ENCODE measurements at regions not wholly inside any gene's neighbourhood (a gene's known extent, or its start where the extent isn't known, plus 50 kb on each side); places are given as distances from the start of the nearest gene placed in this dataset.

- H3K4me3 ChIP-seq (ENCODE audit: low read depth, low read length): no peak overlapping the region
- no peak for TF ChIP-seq CTCF (IDR thresholded peaks at IDR 0.05; ENCODE audit: low read depth, low read length, missing control alignments)
Observed at GRCh38 chr17:15894258-15894657, 50.7 kb upstream of the ADORA2B start.

DNA sequence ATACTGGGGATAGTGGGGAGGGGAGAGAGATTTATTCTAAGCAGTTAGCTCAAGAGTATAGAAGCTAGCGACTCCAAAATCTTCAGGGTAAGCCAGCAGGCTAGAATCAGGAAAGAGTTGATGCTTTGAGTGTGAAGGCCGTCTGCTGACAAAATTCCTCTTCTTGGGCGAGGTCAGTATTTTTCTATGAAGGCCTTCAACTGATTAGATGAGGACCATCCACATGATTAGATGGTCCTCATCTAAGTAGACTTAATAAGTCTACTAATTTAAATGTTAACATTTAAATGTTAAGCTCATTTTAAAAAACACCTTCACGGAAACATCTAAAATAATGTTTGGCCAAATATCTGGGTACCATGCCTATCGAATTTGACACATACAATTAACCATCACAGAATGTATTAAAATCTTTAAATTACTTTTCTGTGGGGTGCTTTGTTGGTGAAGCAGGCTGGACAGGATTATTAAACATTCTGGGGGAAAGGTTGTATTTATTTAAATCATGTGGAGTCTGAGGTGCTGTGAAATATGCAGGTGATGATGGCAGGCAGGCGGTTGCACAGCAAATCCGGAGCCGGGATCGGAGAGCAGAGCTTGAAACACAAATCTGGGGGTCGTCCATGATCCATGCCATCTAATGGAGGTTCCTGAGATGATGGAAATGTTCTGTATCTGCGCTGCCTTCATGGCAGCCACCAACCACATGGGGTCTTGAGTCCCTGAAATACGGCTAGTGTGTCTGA is 49.8 kb upstream of the ADORA2B start:
- H3K4me3 ChIP-seq (ENCODE audit: low read depth, low read length): no peak overlapping the region
- DNase-seq (ENCODE audit: low read depth): no peak
- no peak for TF ChIP-seq CTCF (IDR thresholded peaks at IDR 0.05; ENCODE audit: low read depth, low read length, missing control alignments)

More at GRCh38 chr17:15894258-15894657, 50.7 kb upstream of the ADORA2B start:
- no peak for DNase-seq (ENCODE audit: low read depth)

Data from GM12864 (cell line).